ENCODE measurements at regions not wholly inside any gene's neighbourhood (a gene's known extent, or its start where the extent isn't known, plus 50 kb on each side); places are given as distances from the start of the nearest gene placed in this dataset.

- Histone ChIP-seq H3K9me3 (no peaks in the 10 kb centered on the region), H3K4me3 (no peak overlapping the region), H3K36me3 (ENCODE audit: low read depth) (no peaks in the 10 kb centered on the region), H3K4me1 (ENCODE audit: low read depth) (no peaks in the 10 kb centered on the region)
- ATAC-seq (no peak), DNase-seq (no peak)
- TF ChIP-seq CTCF (IDR thresholded peaks at IDR 0.05): no peak
- intact Hi-C loops (cut with DNase I, micrococcal nuclease): no loop called here
These were observed 436.2 kb downstream of the CBLN4 start for GRCh38 chr20:55569084-55569483.

GRCh38 chr20:55567826-55568225, 437.5 kb downstream of the CBLN4 start:
- H3K4me1 ChIP-seq (ENCODE audit: low read depth): no peaks in the 10 kb centered on the region
- no peak overlapping the region for H3K4me3 ChIP-seq
- no peak for ATAC-seq
- no peak for TF ChIP-seq CTCF (IDR thresholded peaks at IDR 0.05)
- H3K9me3 ChIP-seq: no peaks in the 10 kb centered on the region
- no peaks in the 10 kb centered on the region for H3K36me3 ChIP-seq (ENCODE audit: low read depth)
- DNase-seq: no peak
- intact Hi-C loops (cut with DNase I, micrococcal nuclease): no loop called here

- no peaks in the 10 kb centered on the region for H3K4me1 ChIP-seq (ENCODE audit: low read depth)
- H3K36me3 ChIP-seq (ENCODE audit: low read depth): no peaks in the 10 kb centered on the region
- no peak overlapping the region for H3K4me3 ChIP-seq
- DNase-seq: no peak
- no peak for TF ChIP-seq CTCF (IDR thresholded peaks at IDR 0.05)
- intact Hi-C loops (cut with DNase I, micrococcal nuclease): no loop called here
- ATAC-seq: no peak
- H3K9me3 ChIP-seq: no peaks in the 10 kb centered on the region
These were observed 440.1 kb downstream of the CBLN4 start for GRCh38 chr20:55565096-55565773.

GRCh38 chr20:55561259-55561658, 444.1 kb downstream of the CBLN4 start:
- ATAC-seq: no peak
- H3K4me3 ChIP-seq: no peak overlapping the region
- intact Hi-C loops (cut with DNase I, micrococcal nuclease): no loop called here
- DNase-seq: no peak
- H3K36me3 ChIP-seq (ENCODE audit: low read depth): no peaks in the 10 kb centered on the region
- TF ChIP-seq CTCF (IDR thresholded peaks at IDR 0.05): no peak
- H3K4me1 ChIP-seq (ENCODE audit: low read depth): no peaks in the 10 kb centered on the region
- H3K9me3 ChIP-seq: no peaks in the 10 kb centered on the region

- no peaks in the 10 kb centered on the region for H3K36me3 ChIP-seq (ENCODE audit: low read depth)
- H3K4me1 ChIP-seq (ENCODE audit: low read depth): no peaks in the 10 kb centered on the region
- DNase-seq (no peak), ATAC-seq (no peak)
- no peak for TF ChIP-seq CTCF (IDR thresholded peaks at IDR 0.05)
- H3K4me3 ChIP-seq: no peak overlapping the region
- H3K9me3 ChIP-seq: no peaks in the 10 kb centered on the region
- intact Hi-C loops (cut with DNase I, micrococcal nuclease): no loop called here
These were observed 448.1 kb downstream of the CBLN4 start for GRCh38 chr20:55557191-55557590.

Measured in mucosa of descending colon (tissue), 3 donors.